Peyer's patch (tissue), 4 donors: ENCODE measurements at regions not wholly inside any gene's neighbourhood (a gene's known extent, or its start where the extent isn't known, plus 50 kb on each side); places are given as distances from the start of the nearest gene placed in this dataset.

Experiments
- POLR2A ChIP-seq, 2 donors: fragments of 450-650 bp; IDR thresholded peaks; one replicate each; pipeline ENCODE4 v1.5.1; 2017; ENCODE audit warnings: antibody characterized with exemption in 2 of 2, mild to moderate bottlenecking in 2 of 2, moderate library complexity in 2 of 2
- TF ChIP-seq, protein P1 (sequence below), 6 experiments: fragments of 450-650 bp in 4 of 6; fragments of 200-600 bp in 2 of 6; sonication (generic) in 1 of 6; IDR thresholded peaks; one replicate each; pipeline ENCODE4 v1.5.1; 2017 to 2019; ENCODE audit warnings: antibody characterized with exemption in 6 of 6, mild to moderate bottlenecking in 3 of 6, moderate library complexity in 1 of 6

- TF ChIP-seq, protein P1, sequence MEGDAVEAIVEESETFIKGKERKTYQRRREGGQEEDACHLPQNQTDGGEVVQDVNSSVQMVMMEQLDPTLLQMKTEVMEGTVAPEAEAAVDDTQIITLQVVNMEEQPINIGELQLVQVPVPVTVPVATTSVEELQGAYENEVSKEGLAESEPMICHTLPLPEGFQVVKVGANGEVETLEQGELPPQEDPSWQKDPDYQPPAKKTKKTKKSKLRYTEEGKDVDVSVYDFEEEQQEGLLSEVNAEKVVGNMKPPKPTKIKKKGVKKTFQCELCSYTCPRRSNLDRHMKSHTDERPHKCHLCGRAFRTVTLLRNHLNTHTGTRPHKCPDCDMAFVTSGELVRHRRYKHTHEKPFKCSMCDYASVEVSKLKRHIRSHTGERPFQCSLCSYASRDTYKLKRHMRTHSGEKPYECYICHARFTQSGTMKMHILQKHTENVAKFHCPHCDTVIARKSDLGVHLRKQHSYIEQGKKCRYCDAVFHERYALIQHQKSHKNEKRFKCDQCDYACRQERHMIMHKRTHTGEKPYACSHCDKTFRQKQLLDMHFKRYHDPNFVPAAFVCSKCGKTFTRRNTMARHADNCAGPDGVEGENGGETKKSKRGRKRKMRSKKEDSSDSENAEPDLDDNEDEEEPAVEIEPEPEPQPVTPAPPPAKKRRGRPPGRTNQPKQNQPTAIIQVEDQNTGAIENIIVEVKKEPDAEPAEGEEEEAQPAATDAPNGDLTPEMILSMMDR (IDR thresholded peaks at IDR 0.05): no peak
- TF ChIP-seq POLR2A (IDR thresholded peaks at IDR 0.05): no peak
Measured at GRCh38 chr4:18250564-18250963, 229.0 kb upstream of the LCORL start.
